NOMO-1 (cell line): ENCODE measurements at regions not wholly inside any gene's neighbourhood (a gene's known extent, or its start where the extent isn't known, plus 50 kb on each side); places are given as distances from the start of the nearest gene placed in this dataset.
"Not testable (repeated sequence)": the region's sequence is repeated elsewhere in the genome, so short reads cannot be mapped to it uniquely, and the experiment has no call there.

ENCODE experiments used
- DNase-seq, 2 experiments: peaks; one replicate each; lab custom pipeline; 2025; ENCODE audit not compliant: unreplicated experiment in 2 of 2; lab: John Stamatoyannopoulos, UW

DNA sequence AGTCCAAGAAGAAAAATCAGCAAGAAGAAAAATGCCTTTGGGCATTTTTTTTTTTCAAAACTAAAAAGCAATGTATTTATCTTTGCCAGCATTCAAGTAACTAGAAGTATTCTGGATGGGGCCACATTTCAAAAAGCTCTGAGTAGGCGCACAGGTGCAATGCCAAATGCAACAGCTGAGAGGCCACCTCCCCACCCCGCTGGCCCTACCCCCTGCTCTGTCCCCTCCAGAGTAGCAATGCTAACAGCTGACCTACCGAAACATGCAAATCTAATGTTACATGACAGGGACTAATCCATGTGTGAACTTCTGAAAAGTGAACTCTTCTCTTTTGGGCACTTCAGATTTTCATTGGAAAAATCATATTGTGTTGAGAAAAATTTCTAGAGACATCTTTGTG is 153.7 kb upstream of the SLC38A2 start:
- no peak for DNase-seq

DNA sequence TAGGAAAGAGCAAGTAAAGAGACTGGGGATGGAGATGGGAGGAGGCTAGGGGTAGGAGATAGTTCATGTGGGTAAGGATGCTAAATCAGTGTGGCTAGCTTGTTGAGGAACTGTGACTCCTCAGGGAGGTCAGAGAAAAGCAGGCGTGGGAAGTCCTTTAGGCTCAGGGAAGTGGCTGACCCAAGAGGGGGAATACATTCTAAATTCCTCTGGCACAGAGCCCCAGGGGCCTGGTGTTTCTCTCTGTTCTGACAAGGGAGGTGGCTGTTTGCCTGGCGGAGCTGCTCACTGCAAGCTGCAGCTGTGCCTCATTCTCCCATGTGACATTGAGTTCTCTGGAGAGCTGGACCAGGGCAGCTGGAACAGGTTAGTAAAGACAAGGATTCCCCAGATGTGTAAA is 152.2 kb upstream of the SLC38A2 start:
- DNase-seq, result no peak

DNA sequence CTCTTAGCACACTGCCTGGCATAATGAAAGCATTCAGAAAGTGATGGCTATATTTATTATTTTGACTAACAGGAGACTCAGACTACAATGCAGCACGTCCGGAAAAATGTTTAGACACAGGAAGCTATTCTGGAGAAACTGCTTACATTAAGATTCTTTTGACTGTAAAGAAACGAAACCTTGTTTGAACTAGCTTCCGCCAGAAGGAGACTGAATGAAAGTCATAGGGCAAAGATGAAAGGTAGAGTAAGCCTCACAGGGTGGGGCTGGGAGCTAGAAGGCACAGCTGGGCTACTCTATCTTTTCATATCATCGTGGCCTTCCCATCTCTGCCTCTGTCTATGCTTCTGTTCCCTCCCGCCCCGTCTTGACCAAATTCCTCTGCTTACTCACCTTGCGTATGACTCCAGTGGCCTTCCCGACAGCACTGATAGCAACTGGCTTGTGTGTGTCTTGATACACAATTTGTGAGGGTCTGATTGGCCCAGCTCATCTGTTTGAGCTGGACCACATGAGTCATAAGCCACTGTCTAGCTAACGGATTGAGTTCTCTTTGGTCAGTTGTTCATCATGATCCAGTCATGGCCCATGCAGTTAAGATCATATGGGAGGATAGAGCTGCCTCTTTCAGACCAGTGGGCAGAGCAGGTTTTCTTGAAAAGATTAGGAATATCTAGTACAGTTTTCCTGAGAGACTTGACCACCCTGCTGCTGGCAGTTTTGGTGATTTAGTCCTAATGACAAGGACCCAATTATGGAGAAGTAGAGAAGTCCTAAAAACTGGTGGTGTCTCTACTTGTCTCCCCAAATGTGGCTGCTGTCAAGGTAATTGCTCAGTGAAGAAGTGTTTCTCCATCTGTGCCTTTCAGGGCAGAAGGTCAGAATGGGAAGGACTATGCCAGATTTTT is 151.5 kb upstream of the SLC38A2 start:
- DNase-seq, result no peak

DNA sequence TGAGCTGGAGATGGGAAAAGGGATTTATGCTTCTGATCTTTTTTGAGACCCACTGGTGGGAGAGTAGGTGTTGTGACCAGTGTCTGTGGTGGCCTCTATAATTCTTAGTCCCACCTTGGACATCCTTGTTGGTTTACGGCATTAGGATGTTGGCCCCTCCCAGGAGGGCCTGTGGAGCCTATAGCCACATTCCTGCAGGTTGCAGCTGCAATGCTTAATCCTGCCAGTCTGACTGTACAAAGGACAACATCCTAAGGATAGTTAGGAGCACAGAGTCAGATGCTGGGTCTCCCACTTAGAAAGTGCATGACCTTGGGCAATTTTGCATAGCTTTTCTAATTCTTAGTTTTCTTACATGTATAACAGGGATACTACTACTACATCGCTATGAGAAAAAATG is 150.9 kb upstream of the SLC38A2 start:
- DNase-seq, result no peak

DNA sequence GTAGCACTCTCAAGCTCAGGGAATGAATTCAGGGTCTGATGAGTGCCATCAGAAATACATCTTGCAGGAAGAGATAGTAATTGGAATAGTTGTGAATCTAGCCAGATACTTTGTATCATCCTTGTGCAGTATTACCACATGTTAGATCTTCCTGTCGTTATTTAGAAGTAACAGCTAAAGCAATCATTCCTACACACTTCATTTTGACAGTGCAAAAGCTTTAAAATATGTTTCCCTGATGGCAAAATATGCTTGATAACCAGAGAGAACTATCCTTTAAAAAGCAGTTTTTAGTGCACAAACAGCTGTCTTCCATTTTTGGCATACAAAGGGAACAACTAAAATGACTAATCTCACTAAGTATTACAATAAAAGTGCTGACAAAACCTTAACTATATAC is 149.5 kb upstream of the SLC38A2 start:
- DNase-seq, result no peak

DNA sequence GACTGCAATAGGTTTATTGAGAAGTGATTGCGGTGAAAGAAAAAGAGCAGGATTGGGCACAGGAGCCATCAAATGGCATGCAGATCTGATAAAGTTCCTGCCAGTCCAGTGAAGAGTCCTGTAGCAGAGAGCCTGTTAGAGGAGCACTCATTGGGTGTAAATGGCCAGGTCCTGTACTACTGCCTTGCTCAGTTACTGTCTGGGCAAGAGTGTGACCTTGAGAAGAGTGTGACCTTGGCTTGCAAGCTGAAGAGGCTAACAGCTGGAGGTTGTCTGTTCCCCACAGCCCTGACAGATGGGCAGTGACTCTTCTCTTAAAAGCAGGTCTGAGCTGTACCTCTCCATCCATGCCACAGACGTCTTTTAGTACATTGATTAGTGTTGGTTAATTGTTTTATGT is 148.6 kb upstream of the SLC38A2 start:
- no peak for DNase-seq

DNA sequence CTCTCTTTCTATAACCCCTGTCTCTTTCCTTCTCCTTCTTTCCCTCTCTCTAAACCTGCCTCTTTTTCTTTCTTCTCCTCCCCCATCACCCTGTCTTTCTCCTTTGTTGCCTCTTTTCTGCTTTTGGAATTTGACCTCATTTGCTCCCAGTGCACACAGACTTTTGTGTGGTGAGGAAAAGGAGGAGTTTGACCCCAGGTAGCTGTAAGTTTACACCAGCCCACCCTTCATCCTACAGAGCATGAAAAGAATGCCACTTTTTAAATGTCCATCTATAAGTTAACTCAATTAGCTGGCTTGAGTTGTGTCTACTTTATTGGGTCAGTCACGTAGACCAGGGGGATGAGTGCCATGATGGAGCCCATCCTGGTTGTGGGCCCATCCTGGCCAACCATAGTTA is 146.8 kb upstream of the SLC38A2 start:
- no peak for DNase-seq

DNA sequence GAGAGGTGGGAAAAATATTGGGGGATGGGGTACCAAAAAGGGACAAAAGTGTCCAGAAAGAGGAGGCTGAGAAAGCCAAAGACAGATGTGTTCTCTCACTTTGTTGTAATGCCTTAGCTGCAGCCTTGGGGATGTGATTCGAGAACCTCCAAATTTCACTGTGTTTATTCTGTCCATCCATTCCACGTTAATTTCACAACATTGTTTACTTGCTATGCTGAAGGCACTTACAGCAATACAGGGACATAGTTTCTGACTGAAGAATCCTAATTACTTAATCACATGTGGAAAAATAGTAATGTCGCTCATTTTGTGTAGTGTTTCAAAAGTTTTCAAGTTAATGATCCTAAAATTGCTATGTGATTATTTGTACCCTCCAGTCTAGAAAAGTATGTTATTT is 146.2 kb upstream of the SLC38A2 start:
- no peak for DNase-seq

DNA sequence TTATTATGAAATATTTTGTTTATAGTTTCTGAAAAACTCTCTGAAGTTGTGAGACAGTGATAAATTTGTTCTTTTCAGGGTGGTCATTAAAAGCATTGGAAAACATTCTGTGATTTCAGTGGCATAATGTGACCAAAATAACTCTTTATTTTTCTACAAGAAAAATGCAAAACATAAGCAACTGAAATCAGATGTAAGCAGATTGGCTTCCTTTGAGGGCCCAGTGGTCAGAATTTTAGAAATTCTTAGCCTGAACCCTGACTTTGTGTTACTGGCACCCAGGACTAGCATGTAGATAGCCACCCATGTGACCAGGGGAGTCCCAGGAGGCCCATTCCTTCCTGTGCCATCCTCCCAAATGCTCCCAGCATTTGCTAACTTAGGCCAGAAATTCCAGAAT is 145.6 kb upstream of the SLC38A2 start:
- DNase-seq, result no peak

DNA sequence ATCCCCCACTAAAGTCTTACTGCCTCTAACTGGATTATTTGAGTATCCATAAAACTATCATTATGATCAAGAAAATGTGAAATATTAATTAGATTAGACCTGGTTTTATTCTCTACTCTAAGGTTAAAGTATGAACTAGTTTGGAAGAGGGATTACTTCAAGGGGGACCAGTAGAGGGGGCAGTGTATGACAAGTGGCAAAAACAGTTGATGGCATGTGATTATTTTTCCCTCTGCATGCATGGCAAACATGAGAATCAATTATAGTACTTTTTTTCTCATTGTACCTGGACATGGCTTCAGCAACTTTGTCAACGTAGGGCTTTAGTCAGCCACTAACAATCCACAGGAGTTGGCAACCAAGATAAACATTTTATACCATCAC is 145.0 kb upstream of the SLC38A2 start:
- DNase-seq, result no peak

DNA sequence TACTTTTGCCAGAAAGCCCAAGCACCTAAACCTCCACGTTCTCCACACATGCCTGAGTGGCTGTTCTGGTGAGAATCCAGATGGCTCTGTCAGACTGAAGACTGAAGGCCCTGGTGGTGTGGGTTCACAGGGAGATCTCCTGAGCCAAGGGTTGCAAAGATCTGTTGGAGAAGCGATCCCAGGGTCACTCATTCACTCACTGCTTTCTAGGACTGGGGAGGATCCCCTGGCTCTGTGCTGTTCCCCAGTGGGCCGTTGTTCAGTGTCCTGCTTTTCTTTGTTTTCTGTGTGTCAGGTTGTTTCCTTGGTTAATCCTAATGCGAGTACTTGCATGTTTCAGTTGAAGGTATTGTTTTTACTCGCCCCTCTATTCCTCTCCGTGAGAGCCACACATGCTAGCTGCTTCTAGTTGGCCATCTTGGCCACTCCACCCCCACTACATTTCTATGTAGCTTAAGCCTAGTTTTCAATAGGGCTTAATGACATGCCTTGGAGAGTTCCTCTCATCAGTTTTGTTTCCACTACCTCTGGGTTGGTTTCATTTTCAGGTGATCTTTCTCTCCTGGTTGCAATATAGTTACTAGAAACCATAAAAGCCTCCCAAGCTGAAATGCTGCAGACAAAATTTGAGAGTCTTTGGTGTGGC is 144.5 kb upstream of the SLC38A2 start:
- DNase-seq, result peak in 1 of 2 experiments; percentile 22

DNA sequence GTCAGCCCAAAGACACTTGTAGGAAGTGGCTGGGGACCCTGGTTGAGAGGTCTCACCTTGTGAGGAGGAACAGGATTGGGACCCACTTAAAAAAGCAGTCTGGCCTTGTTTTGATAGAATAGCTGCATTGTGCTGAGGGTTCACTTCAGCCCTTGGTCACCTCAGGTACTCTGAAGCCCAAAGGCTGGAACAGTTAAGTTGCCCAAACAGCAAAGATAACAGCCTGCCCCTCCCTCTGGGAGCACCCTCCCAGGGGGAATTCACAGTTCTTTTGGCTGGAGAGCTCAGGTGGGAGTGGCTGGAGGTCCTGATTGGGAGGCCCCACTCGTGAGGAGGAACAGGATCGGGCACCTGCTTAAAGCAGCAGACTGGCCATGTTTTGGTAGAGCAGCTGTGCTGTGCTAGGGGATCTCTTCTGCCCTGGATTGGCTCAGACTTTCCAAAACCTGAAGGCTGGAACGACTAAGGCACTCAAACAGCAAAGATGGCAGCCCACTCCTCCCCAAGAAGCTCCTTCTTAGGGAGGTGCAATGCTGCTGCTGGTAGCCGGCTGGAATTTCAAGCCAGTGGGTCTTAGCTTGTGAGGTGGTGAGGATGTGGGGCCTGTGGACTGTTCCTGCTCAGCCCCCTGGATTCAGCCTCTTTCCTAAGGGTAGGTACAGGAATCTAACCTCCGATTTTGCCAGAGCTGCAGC is 143.8 kb upstream of the SLC38A2 start:
- DNase-seq, result no peak

DNA sequence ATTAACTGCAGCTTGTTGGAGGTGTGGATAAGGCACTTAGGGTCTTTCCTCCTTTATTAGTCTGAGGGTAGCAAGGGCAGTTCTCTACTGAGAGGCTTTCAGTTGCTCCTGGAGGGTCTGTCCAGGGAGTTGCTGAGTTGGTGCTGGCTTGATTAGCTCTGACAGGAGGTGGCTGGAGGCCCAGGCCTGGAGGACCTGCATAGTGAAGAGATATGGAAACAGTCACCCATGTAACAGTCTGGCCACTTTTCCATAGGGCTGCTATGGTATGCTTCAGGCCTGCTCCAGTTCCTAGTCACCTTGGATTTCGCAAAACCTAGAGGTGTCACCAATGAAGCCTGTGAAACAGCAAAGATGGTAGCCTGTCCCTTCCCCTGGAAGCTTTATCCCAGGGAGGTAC is 143.3 kb upstream of the SLC38A2 start:
- DNase-seq, result no peak

DNA sequence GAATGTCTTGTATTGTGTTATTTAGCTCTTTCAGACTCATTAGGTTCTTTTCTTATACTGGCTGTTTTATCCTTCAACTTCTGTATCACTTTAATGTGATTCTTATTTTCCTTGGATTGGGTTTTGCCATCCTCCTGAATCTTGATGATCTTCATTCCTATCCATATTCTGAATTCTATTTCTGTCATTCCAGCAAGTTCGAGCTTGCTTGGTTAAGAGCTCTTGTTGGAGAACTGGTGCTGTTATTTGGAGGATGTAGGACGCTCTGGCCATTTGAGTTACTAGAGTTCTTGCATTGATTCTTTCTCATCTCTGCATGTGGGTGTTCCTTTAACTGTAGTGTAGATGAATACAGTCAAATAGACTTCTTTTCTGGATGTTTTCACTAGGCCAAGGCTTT is 142.3 kb upstream of the SLC38A2 start:
- no peak for DNase-seq

DNA sequence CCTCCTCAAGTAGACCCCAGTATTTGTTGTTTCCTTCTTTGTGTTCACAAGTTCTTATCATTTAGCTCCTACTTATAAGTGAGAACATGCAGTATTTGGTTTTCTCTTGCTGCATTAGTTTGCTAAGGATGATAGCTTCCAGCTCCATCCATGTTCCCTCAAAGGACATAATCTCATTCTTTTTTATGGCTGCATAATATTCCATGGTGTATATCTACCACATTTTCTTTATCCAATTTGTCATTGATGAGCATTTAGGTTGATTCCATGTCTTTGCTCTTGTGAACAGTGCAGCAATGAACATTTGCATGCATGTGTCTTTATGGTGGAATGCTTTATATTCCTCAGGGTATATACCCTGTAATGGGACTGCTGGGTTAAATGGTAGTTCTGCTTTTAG is 137.7 kb upstream of the SLC38A2 start:
- not testable (repeated sequence) for DNase-seq

DNA sequence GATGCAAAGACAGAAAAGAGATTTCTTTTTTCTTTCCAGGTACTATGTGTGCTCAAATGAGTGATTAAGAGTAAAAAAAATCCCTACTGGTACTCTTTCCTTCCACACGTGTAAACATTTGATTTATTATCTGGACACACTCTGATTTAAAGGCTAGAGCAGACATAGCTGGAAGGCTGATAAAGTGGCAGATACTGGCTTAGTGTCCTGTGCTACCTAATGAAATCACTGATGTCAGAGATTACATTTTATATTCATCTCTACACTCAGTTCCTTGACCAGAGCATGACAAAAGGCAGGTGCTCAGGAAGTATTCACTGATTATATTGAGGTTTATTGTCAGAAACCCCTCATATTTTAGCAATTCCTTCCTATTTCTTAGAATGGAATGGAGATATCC is 136.6 kb upstream of the SLC38A2 start:
- no peak for DNase-seq

DNA sequence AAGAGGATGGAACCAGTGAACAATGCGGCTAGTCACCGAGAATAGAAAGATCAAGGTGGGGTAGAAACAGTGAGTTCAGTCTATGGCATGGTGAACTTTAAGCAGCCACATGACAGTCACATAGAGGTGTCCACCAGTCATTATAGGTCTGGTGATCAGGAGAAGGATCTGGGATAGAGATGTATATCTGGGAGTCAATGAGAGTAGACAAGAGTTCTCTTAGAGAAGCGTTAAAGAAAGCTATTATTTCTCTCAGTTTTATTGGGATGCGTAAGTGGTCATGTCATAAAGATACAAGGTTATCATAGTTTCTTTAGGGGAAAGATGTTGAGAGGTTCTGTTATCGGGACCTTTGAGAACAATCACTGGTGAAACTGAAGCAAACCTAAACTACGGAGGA is 136.1 kb upstream of the SLC38A2 start:
- DNase-seq, result no peak

DNA sequence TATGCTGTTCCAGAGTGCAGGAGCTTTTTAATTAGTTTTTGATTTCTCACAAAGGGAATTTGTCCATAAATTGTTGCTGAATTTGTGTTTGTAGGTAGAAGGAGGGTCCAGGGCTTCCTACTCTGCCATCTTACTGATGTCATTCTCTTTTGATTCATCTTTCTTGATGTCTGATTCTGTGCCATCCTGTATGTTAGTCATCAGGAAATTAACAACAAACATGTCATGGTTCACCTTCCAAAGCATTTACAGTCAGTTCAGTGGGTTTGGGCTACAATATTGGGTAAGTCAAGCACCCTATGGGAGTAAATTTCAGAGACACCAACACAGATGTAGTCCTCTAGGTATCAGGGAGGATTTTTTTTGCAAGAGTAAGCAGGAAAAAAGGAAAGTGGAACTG is 135.2 kb upstream of the SLC38A2 start:
- no peak for DNase-seq

DNA sequence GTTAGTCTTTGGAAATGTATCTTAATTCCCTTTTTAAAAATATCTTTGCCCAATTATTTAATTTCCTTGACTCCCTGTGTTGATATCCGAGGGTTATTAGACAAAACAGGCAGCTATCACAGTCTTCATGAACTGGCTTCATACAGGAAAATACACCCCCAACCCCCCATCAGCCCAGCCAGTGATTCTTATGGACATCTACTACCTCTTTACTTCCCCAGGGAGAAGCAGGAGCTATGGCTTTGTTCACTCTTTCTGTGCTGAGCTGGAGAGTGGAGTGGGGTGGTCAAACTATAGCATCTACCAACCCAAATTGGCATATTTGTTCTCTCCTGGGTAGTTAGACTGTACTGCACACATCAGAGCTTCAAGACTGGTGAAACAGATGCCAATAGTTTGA is 134.4 kb upstream of the SLC38A2 start:
- no peak for DNase-seq

DNA sequence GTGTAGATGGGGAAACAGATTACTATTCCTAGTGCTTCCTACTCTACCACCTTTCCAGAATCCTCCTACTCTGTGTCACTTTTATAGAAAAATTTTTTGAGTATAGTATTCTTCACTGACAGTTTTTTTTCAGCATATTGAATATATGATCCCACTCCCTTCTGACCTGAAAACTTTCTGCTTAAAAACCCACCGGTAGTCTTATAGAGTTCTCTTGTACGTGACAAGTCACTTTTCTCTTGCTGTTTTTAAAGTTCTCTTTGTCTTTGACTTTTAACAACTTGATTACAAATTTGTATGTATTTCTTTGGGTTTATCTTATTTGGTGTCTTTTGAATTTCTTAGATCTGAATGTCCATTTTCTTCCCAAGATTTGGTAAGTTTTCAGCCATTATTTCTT is 133.6 kb upstream of the SLC38A2 start:
- DNase-seq, result no peak

DNA sequence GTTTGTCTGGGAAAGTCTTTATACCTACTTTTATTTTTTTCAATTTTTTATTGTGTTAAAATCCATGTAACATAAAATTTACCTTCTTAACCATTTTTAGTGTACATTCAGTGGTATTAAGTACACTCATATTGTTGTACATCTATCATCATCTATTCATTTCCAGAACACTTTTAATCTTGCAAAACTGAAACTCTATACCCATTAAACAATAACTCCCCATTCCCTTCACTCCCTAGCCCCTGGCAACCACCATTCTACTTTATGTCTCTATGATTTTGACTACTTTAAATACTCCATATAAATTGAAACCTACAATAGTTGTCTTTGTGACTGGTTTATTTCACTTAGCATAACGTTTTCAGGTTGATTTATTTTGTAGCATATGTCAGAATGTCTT is 131.9 kb upstream of the SLC38A2 start:
- DNase-seq, result no peak

DNA sequence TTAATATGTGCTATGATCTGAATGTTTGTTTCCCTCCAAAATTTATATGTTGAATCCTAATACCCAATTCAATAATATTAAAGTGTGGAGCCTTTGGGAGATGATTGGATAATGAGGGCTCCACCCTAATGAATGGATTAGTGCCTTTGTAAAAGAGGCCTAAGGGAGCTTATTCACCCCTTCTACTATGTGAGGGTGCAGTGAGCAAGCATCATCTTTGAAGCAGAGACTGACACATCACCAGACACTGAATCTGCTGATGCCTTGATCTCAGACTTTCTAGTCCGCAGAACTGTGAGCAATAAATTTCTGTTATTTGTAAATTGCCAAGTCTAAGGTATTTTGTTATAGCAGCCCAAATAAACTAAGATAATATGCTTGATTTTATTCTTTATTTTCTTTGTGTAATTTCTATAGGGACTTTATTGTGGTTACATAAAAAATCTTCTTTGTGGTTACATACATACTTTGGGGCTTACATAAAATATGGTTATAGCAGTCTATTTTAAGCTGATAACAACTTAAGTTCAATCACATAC is 131.1 kb upstream of the SLC38A2 start:
- no peak for DNase-seq
